GM21526 (cell line): ENCODE measurements at regions not wholly inside any gene's neighbourhood (a gene's known extent, or its start where the extent isn't known, plus 50 kb on each side); places are given as distances from the start of the nearest gene placed in this dataset.
"Not testable (repeated sequence)": the region's sequence is repeated elsewhere in the genome, so short reads cannot be mapped to it uniquely, and the experiment has no call there.

ENCODE experiments used
- ATAC-seq: cut with Tn5 transposase; IDR thresholded peaks from one replicate; pipeline ENCODE4 v1.9.1; 2021; ENCODE audit warnings: moderate library complexity; ENCODE audit not compliant: unreplicated experiment, low FRiP score

GRCh38 chr6:27747637-27748036 is 164.6 kb downstream of the OR2B2 start:
- no peak for ATAC-seq

GRCh38 chr6:27746860-27747259 is 165.3 kb downstream of the OR2B2 start:
- ATAC-seq, result not testable (repeated sequence)

- no peak for ATAC-seq
These were observed 168.4 kb downstream of the OR2B2 start for GRCh38 chr6:27743787-27744186.

- no peak for ATAC-seq
These were observed 169.2 kb downstream of the OR2B2 start for GRCh38 chr6:27742833-27743573.

GRCh38 chr6:27739902-27740301 is 172.3 kb downstream of the OR2B2 start:
- ATAC-seq, result not testable (repeated sequence)

- ATAC-seq, result no peak
These were observed 175.5 kb downstream of the OR2B2 start for GRCh38 chr6:27736686-27737085.

GRCh38 chr6:27728442-27728841 is 183.8 kb downstream of the OR2B2 start:
- no peak for ATAC-seq

GRCh38 chr6:27726619-27727023 is 185.6 kb downstream of the OR2B2 start:
- ATAC-seq, result no peak

- no peak for ATAC-seq
These were observed 191.3 kb downstream of the OR2B2 start for GRCh38 chr6:27720607-27721580.

- not testable (repeated sequence) for ATAC-seq
These were observed 193.2 kb downstream of the OR2B2 start for GRCh38 chr6:27719039-27719438.

GRCh38 chr6:27706431-27706830 is 205.8 kb downstream of the OR2B2 start:
- no peak for ATAC-seq

- ATAC-seq, result no peak
These were observed 211.9 kb downstream of the OR2B2 start for GRCh38 chr6:27700337-27700736.

- ATAC-seq, result no peak
These were observed 217.7 kb downstream of the OR2B2 start for GRCh38 chr6:27694547-27694874.

- ATAC-seq, result no peak
These were observed 218.2 kb downstream of the OR2B2 start for GRCh38 chr6:27693766-27694546.

- ATAC-seq, result not testable (repeated sequence)
These were observed 219.2 kb upstream of the ZNF184 start for GRCh38 chr6:27692133-27692532.

GRCh38 chr6:27688014-27688586 is 215.2 kb upstream of the ZNF184 start:
- ATAC-seq, result peak; percentile 51

GRCh38 chr6:27687154-27688013 is 214.5 kb upstream of the ZNF184 start:
- ATAC-seq, result peak; percentile 63

GRCh38 chr6:27685279-27685678 is 212.4 kb upstream of the ZNF184 start:
- no peak for ATAC-seq
